D721Med (cell line): ENCODE measurements at regions not wholly inside any gene's neighbourhood (a gene's known extent, or its start where the extent isn't known, plus 50 kb on each side); places are given as distances from the start of the nearest gene placed in this dataset.

Experiments used
- DNase-seq: peaks from one replicate; pipeline ENCODE4 v3.0.0; 2011; ENCODE audit warnings: low spot score; ENCODE audit not compliant: insufficient read length
- FAIRE-seq: peaks from 2 replicates; lab custom pipeline; 2011; peaks lifted over from hg19 to GRCh38; lab: Jason Lieb, UNC
- TF ChIP-seq, protein P1 (sequence below): IDR thresholded peaks from 2 replicates; pipeline ENCODE4 v1.5.1; 2012; ENCODE audit warnings: mild to moderate bottlenecking, control low read depth; ENCODE audit not compliant: insufficient read depth; ENCODE audit errors: missing control alignments

DNA sequence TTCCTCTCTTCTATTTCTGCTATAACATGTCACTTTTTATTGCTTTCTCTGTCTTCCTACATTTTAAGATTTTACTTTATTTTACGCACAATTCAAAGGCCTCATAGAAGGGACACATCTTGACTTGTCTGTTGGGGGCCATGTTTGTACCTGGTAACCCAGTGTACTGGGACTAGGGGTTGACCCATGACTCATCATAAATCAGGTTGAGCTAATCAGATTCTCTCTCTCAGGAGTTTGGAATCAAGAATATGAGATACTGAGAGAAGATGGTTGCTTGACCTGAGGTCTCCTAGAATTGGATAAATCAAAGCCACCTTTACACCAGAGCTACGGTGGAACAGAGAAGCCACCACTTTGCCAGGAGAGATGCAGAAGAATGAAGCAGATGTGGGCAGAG lies 153.0 kb downstream of the UXS1 start:
- no peak for FAIRE-seq
- TF ChIP-seq, protein P1, sequence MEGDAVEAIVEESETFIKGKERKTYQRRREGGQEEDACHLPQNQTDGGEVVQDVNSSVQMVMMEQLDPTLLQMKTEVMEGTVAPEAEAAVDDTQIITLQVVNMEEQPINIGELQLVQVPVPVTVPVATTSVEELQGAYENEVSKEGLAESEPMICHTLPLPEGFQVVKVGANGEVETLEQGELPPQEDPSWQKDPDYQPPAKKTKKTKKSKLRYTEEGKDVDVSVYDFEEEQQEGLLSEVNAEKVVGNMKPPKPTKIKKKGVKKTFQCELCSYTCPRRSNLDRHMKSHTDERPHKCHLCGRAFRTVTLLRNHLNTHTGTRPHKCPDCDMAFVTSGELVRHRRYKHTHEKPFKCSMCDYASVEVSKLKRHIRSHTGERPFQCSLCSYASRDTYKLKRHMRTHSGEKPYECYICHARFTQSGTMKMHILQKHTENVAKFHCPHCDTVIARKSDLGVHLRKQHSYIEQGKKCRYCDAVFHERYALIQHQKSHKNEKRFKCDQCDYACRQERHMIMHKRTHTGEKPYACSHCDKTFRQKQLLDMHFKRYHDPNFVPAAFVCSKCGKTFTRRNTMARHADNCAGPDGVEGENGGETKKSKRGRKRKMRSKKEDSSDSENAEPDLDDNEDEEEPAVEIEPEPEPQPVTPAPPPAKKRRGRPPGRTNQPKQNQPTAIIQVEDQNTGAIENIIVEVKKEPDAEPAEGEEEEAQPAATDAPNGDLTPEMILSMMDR, result no peak
- no peak for DNase-seq

DNA sequence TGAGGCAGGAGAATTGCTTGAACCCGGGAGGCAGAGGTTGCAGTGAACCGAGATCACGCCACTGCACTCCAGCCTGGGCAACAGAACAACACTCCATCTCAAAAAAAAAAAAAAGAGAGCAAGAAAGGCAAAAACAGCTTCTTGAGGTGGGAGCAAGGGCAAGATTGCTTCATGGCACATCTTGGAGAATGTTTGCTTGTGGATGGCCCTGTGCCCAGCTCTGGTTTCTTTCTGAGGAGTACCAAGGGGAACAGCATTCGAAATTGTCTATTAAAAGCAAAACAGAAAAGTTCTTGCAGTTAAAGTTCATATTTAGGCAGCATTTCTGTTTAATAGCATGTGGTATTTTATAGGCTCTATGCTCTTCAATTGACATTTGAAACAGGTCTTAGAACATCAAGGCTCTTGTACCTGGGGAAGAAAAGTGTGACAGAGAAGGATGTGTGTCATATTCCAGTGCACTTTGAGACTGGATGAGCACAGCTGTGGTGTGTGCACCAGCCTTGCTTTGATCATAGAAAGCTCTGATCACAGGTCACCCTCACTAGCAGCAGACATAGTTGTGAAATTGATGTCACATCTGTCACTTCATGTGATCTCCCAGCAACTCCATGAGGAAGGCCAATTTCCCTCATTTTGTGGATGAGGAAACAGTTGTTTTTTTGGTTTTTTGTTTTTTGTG lies 154.3 kb downstream of the UXS1 start:
- no peak for DNase-seq
- no peak for FAIRE-seq
- TF ChIP-seq, protein P1, result no peak

DNA sequence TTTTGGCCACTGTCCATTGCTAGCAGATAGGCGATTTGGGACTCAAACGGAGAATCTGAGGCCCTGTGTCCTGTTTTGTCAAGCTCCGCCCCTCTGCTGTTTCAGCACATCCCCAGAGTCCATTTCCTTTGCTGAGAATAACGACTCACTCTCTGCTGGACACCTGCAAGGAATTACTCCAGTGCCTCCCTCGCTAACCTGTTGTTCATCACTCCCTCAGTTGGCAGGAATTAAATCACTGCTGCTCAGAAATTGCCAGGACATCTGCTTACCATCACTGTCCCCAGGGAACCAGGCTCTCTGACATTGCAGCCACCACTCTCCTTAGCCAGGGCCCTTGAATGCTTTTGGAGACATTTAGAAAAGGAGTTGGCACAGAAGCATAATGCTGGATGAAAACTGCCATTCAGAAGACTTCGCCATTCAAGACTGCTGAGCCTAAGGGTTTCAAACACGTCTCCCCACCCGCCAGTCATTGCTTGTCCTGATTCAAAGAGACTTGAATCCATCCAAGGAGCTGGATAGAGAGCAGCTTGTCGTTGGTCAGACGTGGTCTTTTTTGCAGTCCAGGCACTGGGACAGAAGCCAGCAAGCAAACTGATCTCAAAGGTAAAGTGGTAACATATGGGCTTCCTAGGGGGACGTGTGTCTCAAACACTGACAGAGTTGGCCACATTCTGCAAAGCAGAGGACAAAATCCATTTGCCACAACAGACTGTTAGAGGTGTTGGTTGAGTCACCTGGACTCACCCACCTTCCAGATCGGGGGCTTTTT lies 155.3 kb downstream of the UXS1 start:
- DNase-seq (no peak), FAIRE-seq (no peak)
- TF ChIP-seq, protein P1, result no peak

DNA sequence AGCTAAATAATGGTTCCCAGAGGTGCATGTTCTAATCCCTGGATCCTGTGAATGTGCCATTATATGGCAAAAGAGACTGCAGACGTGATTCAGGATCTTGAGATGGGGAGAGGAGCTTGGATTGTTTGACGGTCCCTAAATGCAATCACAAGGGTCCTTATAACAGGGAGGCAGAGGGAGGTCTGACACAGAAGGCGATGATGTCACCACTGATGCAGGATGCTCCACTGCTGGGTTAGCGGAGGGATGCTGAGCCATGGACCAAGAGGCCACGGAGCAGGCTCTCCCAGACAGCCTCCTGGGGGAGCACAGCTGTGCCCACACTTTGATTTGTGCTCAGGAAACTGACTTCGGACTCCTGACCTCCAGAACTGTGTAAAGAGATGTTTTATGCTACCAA lies 156.2 kb downstream of the UXS1 start:
- FAIRE-seq, result no peak
- TF ChIP-seq, protein P1, result no peak
- DNase-seq, result no peak

DNA sequence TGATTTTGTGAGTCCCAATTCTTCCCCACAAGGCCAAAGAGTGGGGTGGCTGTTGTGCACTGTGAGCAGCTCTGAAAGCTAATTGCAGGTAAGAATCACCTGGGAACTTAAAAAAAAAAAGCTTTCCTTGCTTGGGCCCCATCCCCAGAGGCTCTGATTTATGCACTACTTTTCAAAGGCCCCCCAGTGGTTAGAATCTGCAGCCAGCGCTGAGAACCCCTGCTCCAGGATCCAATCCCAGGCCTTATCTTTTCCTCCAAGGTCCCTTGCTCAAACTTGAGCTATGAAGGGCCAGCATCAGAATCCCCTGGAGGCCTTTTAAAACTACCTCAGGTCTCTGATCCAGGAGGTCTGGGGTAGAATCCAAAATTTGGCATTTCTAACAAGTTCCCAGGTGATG lies 156.8 kb downstream of the UXS1 start:
- DNase-seq, result no peak
- TF ChIP-seq, protein P1, result no peak
- no peak for FAIRE-seq

DNA sequence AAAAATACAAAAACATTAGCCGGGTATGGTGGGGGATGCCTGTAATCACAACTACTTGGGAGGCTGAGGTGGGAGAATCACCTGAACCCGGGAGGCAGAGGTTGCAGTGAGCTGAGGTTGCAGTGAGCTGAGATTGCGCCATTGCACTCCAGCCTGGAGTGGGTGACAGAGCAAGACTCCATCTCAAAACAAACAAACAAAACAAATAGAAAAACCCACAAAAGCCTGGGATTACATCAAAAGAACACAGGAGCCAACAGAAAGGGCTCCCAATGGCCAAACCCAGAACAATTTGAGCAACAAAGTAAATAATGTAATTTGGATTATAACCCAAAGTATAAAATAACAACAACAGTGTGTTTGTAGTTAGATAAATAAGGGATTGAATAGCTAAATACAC lies 159.8 kb downstream of the UXS1 start:
- FAIRE-seq (no peak), DNase-seq (no peak)
- TF ChIP-seq, protein P1, result no peak

DNA sequence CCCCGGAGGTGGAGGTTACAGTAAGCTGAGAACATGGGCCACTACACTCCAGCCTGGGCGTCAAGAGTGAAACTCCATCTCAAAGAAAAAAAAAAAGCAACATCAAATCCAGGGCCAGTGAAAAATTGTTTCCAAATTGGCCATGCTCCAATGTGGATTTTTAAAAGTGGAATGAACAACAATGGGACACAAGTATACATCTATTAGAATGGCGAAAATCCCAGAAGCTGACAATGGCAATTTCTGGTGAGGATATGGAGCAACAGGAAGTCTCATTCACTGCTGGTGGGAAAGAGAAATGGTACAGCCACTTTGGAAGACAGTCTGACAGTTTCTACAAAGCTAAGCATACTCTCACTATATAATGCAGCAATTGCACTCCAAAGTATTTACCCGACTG lies 161.4 kb downstream of the UXS1 start:
- DNase-seq, result no peak
- TF ChIP-seq, protein P1, result no peak
- no peak for FAIRE-seq
